Activated naive CD4-positive, alpha-beta T cell (primary cell): ENCODE measurements at regions not wholly inside any gene's neighbourhood (a gene's known extent, or its start where the extent isn't known, plus 50 kb on each side); places are given as distances from the start of the nearest gene placed in this dataset.
"Not testable (repeated sequence)": the region's sequence is repeated elsewhere in the genome, so short reads cannot be mapped to it uniquely, and the experiment has no call there.

Source experiments
- DNase-seq, 4 experiments: peaks; one replicate each; lab custom pipeline; 2025; lab: John Stamatoyannopoulos, UW

DNA sequence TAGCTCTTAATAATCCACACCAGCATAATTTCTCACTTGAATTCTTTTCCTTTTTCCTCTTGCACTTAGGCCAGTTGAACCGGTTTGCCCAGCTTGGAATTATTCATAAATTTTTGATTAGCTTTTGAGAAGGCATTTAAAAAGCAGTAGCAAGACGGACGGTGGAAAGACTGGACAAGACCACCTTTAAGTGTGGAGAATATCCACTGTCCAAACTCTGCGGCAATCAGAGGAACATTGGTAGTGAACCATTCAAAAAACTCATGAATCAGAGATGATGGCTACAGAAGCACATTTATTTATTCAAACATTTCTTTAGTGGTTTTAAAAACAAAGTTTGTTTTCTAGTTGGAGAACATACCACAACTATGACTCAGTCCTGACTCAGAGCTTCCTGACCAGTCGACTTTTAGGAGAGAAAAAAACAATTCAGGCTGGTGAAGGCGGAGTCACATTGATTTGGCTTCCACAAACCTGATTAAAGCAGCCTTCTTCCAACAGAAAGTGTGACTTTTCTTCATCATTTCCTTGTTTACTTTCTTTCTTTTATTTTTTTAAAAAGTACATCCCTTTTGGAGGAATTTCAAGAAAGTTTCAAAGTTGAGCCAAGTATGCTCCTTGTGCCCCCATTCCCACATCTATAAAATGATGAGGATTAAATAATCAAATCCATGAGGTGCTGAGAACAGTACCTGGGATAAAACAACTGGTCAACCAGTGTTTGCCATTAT, 128.8 kb downstream of the ADSS2 start:
- no peak for DNase-seq

DNA sequence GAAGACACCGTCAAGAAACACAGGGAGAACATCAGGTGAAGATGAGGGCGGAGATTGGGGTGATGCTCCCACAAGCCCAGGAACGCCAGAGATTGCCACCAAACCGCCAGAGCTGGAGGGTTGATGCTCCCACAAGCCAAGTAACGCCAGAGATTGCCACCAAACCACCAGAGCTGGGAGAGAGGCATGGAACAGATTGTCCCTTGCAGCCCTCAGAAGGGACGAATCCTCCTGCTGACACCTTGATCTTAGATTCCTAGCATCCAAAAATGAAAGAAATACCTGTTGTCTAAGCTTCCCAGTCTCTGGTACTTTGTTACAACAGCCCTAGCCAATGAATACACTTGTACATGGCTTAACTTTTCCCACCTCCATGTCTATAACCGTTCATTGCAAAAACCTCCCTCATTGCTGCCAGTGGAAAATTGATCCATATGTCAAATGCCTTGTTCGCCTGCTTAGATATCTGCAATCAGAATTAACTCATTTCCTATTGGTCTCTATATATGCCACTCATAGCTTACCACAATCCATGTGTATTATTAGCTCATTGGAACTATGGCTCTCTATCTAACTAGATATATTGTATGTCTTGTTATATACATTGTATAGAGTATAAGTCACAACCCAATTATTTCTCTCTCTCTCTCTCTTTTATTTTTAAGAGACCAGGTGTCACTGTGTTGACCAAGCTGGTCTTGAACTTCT, 127.4 kb downstream of the ADSS2 start:
- no peak for DNase-seq

DNA sequence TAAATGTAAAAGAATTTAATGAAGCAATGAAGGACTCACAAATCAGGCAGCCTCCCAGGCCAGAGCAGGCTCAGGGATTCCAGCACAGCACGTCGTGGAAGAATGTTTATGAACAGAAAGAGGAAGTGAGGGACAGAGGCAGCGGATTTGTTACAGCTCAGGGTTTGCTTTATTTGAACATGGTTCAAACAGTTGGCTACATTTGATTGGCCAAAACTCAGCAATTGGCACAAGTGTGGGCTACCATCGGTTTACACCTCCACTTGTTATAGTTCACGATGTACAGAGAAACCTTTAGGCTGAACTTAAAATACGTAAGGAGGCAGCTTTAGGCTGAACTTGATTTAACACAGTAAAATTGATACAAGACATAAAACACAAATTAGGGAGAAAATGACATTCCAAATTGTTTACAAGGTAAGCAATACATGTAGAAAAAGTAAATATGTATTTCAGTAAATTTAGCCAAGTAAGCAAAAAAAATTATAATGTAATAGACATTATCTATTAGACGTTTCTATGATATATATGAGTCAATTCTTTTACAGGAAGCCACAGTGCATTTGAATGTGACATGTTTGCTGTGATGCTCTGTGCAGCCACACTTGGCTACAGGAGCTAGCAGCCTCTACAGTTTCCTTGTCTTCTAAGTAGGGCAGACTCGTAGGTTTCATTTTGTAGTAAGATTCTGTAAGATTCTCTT, 126.5 kb downstream of the ADSS2 start:
- no peak for DNase-seq

DNA sequence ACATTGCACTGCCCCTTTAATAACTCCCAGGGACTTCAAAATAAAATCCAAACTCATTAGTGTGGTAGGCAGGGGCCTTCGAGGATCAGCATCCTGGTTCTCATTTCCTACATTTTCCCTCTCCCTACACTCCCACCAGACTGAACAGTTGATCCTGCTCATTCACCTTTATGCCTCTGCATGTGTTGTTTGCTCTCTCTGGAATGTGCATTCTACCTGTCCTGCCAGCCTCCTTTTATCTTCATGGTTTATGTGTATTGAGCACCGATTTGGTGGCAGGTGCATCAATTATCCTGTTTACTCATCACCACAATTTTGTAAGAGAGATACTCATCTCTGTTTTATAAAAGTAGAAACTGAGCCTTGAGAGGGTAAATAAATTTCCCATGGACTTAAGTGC, 125.0 kb downstream of the ADSS2 start:
- no peak for DNase-seq

DNA sequence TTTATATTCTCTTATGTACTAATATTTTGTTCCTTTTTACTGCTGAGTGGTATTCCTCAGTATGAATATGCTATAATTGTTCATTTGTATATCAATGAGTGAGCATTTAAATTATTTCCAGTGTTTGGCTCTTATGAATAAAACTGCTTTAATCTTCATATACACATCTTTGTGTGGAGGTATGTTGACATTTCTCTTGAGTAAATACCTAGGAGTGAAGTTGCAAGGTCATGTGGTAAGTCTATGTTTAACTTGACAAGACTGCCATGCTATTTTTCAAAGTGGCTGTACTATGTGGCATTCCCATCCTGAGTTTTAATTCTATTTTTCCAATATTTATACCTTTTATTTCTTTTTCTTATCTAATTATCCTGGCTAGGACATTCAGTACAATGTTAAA, 124.2 kb downstream of the ADSS2 start:
- DNase-seq = no peak

DNA sequence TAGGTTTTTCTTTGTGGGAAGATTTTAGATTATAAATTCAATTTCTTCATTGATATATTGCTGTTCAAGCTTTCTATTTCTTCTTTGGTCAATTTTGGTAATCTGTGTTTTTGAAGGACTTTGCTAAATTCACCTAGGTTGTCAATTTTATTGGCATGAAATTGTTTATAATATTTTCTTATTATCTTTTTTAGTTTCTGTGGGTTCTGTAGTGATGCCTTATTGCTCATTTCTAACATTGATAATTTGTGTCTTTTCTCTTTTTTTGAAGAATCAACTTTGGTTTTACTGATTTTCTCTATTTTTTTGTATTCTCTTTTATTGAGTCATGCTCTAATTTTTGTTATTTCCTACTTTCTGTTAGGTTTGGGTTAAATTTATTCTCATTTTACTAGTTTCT, 123.2 kb downstream of the ADSS2 start:
- DNase-seq = no peak

DNA sequence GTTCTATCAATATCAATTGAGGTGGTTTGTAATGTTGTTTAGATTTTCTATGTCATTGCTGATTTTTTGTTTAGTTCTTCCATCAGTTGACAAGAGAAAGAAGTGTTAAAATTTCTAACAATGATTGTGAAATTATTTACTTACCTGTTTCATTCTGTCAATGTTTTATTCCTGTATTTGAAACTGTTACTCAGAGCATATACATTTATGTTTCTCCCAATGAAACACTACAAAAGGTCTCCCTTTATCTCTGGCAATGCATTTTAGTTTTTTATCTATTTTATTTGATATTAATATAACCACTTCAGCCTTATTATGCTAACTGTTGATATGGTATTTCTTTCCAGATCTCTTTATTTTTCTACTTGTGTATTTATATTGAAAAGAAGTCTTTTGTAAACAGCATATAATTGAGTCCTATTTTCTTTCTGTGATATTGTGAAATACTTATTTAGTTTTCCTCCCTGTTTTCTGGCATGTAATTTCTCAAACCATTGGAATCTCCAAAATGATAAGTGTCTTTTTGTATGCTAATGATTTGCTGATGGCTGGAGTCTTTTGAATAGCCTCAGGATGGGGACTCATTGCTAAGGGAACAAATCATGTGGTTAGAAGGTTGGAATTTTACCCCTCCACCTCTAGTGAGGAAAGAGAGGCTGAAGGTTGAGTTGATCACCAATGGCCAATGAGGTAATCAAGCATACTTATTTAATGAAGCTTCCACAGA, 122.0 kb downstream of the ADSS2 start:
- no peak for DNase-seq

DNA sequence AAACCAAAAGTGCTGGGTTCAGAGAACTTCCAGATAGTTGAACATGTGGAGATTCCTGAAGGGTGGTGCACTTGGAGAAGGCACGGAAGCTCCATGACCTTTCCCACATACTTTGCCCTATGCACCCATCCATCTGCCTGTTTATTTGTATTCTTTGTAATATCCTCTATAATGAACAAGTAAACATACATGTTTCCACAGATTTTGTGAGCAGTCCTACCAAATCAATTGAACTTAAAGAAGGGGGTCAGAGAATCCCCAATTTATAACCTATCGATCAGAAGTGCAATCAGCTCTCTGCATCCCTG, 121.4 kb downstream of the ADSS2 start:
- no peak for DNase-seq

DNA sequence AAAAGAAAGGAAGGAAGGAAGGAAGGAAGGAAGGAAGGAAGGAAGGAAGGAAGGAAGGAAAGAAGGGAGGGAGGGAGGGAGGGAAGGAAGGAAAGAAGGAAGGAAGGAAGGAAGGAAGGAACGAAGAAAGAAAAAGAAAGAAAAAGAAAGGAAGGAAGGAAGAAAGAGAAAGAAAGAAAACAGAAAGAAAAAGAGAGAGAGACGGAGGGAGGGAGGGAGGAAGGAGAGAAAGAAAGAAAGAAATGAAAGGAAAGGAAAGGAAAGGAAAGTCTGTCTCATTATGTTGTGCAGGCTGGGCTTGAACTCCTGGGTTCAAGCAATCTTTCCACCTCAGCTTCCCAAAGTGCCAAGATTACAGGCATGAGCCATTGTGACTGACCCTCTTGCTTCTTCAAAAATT, 118.9 kb downstream of the ADSS2 start:
- DNase-seq = not testable (repeated sequence)

DNA sequence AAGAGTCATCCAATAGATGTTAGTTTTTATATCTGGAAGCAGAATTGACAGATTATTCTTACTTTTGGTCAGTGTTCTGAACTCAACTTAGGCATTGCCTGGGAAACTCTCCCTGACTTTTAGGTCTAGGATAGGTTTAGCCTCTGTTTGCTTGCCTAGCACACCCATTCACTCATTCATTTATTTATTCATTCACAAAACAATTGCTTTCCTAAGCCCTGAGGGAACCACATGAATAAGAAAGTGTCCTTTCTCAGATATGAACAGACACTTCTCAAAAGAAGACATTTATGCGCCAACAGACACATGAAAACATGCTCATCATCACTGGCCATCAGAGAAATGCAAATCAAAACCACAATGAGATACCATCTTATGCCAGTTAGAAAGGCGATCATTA, 117.4 kb downstream of the ADSS2 start:
- not testable (repeated sequence) for DNase-seq

DNA sequence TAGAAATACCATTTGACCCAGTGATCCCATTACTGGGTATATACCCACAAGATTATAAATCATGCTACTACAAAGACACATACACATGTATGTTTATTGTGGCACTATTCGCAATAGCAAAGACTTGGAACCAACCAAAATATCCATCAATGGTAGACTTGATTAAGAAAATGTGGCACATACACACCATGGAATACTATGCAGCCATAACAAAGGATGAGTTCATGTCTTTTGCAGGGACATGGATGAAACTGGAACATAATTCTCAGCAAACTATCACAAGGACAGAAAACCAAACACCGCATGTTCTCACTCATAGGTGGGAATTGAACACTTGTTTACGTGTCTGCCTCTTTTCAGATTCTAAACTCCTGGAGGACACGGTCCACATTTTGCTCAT, 116.9 kb downstream of the ADSS2 start:
- DNase-seq = not testable (repeated sequence)

DNA sequence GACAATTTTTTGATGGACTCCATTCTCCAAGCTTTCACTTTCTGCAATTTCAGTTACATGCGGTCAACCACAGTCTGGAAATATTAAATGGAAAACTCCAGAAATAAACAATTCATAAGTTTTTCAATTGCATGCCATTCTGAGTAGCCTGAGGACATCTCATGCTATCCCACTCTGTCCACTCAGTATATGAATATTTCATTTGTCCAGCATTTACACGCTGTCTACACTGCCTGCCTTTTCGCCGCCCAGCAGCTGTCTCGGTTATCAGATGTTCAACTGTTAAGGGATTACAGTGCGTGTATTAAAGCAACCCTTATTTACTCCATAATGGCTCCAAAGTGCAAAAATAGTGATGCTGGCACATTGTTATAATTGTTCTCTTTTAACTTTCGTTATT, 116.3 kb downstream of the ADSS2 start:
- DNase-seq = no peak

DNA sequence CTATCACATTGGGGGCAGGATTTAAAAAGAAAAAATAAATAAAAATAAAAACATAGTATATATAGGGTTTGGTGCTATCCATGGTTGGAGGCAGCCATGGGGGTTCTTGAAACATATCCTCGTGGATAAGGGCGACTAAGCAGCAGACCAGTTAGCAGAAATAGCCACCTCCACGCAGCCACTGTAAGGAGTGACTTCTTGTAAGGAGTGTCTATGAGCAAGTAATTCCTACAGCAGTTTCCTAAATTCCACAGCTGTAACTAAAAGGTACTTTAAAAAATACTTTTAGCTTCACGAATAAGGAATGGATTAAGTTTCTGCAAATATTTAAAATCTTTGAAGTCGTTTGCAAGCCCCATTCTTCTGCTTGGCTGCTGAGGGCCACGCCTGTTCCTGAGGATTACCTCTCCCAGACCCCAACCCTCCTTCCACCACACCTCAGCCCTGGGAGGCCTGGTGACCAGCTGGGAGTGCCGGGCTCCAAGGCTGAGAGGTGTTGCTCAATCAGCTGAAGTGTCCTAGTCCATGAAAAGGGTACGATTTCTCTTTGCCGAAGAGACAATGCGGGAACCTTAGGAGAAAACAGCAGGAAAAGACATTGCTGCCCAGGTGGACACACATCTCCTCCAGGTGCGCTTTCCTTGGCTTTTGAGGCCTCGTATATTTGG, 115.3 kb downstream of the ADSS2 start:
- no peak for DNase-seq

DNA sequence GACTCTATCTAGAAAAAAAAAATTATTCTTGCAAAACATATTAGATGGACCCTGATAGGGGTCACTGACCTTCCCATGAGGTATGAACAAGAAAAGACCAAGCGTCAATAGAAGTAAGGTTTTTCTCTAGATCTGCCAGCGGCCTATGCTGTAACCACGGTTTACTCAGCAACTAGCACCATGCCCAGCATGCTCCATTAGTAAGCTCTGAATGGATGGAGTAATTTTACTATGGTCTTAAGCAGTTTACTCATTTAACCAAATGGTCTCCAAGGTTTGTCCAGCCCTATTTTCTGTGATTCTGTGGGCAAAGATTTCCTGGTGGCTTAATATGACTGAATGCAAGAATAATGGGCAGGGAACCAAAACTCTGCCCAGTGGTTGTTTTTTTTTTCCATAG, 113.9 kb downstream of the ADSS2 start:
- DNase-seq = no peak

DNA sequence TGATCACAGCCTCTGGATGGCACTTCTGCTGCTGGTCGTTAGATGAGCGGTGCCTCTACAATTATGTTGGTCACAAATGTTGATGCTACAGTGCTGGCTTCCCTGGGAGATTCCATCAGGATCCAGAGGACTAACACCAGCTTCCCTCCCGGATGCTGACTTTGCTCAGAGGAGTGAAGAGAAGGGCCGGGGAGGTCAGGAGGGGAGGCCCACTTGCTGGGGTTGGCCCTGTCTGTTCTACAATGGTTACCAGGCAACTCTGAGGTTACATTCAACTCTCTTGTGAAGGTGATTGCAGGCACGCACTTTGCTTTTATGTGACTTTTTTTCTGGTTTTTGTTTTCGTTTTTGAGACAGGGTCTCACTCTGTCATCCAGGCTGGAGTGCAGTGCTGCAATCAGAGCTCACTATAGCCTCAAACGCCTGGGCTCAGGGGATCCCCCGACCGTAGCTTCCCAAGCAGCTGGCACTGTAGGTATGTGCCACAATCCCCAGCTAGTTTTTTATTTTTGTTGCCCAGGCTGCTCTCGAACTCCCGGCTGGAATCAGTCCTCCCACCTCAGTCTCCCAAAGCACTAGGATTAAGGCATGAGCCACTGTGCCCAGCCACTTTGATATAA, 112.5 kb downstream of the ADSS2 start:
- DNase-seq = no peak

DNA sequence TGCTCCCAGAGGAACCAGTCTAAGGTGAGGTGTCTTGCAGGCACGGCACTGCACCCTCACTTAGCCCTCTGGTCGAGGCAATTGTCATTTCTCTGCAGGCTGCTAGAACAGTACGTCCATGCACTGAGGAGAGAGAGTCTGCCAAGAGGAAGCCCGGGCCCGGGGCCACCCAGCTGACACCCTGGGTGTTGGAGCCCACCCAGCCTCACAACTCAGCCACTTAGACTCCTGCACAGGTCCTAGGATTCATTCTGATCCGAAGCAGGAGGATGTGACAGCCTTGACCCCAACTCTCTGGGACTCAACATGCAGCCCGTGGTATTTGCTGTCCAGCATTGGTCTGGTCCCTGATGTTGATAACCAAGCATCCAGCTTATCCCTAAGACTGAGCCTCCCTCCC, 111.9 kb downstream of the ADSS2 start:
- DNase-seq = no peak

DNA sequence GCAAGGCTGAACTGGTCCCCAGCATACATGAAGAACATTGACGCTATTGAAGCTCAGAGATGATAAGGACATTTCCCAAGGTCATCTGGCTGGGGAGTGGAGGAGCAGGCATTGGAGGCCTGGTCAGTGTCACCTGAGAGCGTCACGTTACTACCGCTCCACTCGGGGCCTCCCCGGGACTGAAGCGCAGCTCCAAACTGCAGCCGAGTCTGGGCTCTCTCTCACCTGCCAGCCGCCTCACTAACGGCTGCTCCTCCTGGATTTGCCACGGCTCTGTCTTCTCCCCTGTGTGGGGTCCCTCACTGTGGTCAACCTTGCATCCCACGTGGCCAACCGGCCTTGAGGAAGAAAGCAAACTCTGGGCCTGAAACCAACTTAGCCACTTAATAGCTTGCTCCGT, 111.3 kb downstream of the ADSS2 start:
- no peak for DNase-seq

DNA sequence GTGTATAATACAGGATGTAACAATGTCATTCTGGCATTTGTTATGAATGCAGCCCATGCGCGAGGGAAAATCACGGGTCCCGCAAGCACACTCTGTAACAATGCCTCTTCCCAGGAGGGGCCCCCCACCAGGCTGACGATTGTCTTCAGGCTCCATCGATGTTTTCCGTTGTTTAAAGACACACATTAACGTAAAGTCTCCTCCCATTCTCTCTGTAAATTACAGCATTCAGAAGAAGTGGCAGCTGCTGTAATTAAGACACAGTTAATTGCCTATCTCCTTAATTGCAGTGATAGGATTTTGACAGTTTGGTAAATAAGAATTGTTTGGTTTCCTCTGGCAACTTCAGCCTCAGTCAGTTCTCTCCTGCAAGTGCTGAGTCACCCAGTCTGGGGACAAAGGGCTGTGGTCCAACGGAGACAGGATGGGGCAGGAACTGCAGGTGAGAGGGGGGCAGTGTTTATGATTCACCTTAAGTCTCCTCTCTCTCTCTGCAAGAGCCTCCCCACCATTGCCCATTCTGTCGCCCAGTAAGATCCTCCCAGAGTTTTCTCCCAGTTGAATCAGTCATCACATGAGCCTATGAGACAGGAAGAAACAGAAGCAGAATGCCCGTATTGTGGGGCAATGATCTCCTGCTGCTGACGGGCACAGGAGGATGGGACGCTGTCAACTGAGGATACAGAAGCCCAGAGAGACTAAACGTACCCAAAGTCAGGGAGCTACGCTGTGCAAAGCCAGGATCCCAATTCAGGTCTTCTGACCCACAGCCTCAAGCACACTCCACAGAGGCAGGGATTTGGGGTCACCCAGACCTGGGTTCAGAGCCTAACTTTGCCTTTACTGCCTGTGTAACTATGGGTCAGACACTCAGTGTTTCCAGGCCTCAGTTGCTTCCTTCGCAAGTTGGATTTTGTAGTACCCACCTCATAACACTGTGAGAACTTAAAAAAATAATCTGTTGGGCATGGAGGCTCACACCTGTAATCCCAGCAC, 110.0 kb downstream of the ADSS2 start:
- DNase-seq = no peak

DNA sequence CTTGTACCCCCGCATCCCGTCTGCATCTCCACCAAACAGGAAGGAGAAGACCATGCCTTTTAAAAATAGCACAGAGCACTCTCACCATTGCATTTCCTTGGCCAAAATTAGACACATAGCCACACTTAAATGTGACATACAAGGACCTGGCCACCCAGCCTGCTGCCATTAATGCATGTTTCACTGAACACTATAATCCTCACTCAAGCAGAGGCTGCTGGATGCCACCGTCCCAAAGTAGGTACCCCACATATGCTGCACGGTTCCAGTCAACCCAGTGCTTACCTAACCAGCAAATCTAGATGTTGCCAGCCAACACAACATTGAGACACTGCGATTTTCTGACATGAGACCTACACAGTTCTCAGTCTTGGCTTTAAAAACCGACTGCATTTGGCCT, 107.7 kb downstream of the ADSS2 start:
- DNase-seq = no peak

DNA sequence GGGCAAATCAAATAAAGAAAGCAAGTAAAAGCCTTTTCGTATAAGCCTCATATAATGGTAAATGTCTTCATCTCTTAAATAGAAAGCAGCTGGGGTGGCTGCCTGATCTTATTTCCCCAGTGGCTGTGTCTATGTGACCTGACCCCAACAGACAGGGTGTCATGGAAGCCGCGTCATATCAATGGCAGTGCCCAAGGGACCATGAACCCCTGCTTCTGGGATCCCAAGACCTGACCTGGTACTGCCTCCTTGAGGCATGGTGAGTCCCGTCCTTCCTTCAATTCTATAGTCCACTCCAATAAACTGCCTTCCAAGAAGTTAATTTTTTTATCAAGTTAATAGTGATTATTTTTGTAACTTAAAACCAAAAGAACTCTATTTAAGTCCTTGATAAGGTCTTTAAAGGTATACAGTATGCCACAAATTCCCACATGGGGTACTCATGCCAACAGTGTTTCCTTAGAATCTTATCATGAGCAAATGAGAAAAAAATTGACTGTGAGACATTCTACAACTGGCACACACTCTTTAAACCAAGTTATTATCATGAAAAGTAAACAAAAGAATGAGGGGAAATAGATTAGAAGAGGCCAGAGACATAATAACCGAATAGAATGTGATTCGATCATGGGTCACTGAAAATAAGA, 104.6 kb downstream of the ADSS2 start:
- DNase-seq = no peak
